ENCODE measurements at regions not wholly inside any gene's neighbourhood (a gene's known extent, or its start where the extent isn't known, plus 50 kb on each side); places are given as distances from the start of the nearest gene placed in this dataset.

DNA sequence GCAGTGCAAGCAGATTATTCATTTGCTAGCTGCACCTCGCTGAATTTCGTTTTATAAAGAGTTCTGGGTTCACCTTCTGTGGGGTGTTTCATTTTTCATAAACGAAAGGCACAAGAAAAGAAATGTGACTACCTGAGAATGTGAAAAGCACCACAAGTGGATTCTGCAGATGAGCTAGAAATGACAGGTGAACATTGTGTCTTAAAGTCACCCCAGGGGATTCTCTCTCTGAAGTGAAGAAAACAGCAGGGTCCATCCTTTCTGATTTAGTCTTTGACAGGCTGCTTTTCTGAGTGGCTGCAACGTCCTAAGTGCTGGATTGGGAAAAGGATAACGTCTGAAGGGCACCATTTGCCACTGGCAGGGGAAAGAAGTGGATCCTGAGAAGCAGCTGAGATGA, 469.3 kb downstream of the SPATA31D1 start:
- Histone ChIP-seq H3K27me3 (ENCODE audit: insufficient read depth, low read length, poor library complexity, severe bottlenecking) (no peaks in the 10 kb centered on the region), H3K4me2 (ENCODE audit: low read depth, low read length, poor library complexity, severe bottlenecking) (no peak overlapping the region), H3F3A (ENCODE audit: low read depth) (no peaks in the 10 kb centered on the region), H3K4me1 (ENCODE audit: insufficient read depth, low read length, poor library complexity, severe bottlenecking) (no peaks in the 10 kb centered on the region), H3K9me3 (ENCODE audit: insufficient read depth, low read depth, low read length) (no peaks in the 10 kb centered on the region), H3K9ac (ENCODE audit: low read depth, low read length, poor library complexity, severe bottlenecking) (no peak overlapping the region), H3K79me2 (ENCODE audit: insufficient read depth, low read length) (no peaks in the 10 kb centered on the region), H3K4me3 (ENCODE audit: low read length, poor library complexity, severe bottlenecking) (no peak overlapping the region), H2AFZ (ENCODE audit: low read length) (no peak overlapping the region), H3K9me2 (replicated peaks; ENCODE audit: low read depth, low read length) (no peaks in the 10 kb centered on the region), H4K20me1 (ENCODE audit: insufficient read depth, low read length, poor library complexity, severe bottlenecking) (no peaks in the 10 kb centered on the region), H3K36me3 (ENCODE audit: insufficient read depth, low read length) (no peaks in the 10 kb centered on the region)
- TF ChIP-seq CTCF (conservative IDR thresholded peaks at IDR 0.05; ENCODE audit: low read length) (no peak), EZH2phosphoT487 (IDR thresholded peaks at IDR 0.05; ENCODE audit: borderline replicate concordance) (no peak)

GRCh38 chr9:82458296-82458695, 469.7 kb downstream of the SPATA31D1 start:
- no peak overlapping the region for H2AFZ ChIP-seq (ENCODE audit: low read length)
- H3K36me3 ChIP-seq (ENCODE audit: insufficient read depth, low read length) = no peaks in the 10 kb centered on the region

DNA sequence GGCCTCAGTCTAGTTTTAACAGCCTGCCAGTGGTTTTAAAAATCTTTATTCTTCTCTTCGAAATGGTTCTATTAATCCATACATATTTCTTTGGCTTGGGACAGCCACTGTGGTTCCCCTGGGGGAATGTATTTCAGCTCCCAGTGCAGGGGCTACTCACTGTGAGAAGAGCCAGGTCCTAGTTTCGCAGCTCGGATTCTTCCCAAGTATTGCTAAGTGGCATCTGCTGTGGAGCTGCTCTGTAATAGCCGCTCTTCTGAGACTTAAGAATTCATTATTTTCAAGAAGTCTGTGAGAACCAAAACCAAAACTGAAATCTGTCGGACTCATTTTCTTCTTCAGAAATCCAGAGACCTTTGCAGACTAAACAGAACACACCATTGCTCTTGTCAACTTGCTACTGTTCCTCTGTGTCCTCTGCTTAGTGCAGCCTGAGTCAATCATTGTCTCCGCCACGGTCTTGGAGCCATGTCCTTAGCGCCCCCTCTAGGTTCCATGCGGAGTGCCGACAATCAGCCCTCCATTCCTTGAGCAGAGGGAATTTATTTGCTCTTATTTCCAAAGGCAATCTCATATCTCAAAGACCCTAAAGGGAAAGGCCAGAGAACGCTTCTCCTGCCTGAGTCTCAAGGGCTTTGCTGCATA, 478.2 kb downstream of the SPATA31D1 start:
- Histone ChIP-seq H3K9ac (ENCODE audit: low read depth, low read length, poor library complexity, severe bottlenecking) (no peak overlapping the region), H2AFZ (ENCODE audit: low read length) (no peak overlapping the region), H3K4me3 (ENCODE audit: low read length, poor library complexity, severe bottlenecking) (no peak overlapping the region)

More at GRCh38 chr9:82458296-82458695, 469.7 kb downstream of the SPATA31D1 start:
- H3K79me2 ChIP-seq (ENCODE audit: insufficient read depth, low read length) = no peaks in the 10 kb centered on the region
- H3K4me3 ChIP-seq (ENCODE audit: low read length, poor library complexity, severe bottlenecking) = no peak overlapping the region
- no peaks in the 10 kb centered on the region for H3K4me1 ChIP-seq (ENCODE audit: insufficient read depth, low read length, poor library complexity, severe bottlenecking)
- no peak overlapping the region for H3K4me2 ChIP-seq (ENCODE audit: low read depth, low read length, poor library complexity, severe bottlenecking)
- no peaks in the 10 kb centered on the region for H4K20me1 ChIP-seq (ENCODE audit: insufficient read depth, low read length, poor library complexity, severe bottlenecking)
- H3K9ac ChIP-seq (ENCODE audit: low read depth, low read length, poor library complexity, severe bottlenecking) = no peak overlapping the region
- no peaks in the 10 kb centered on the region for H3K27me3 ChIP-seq (ENCODE audit: insufficient read depth, low read length, poor library complexity, severe bottlenecking)
- no peaks in the 10 kb centered on the region for H3K9me3 ChIP-seq (ENCODE audit: insufficient read depth, low read depth, low read length)
- no peaks in the 10 kb centered on the region for H3F3A ChIP-seq (ENCODE audit: low read depth)
- no peaks in the 10 kb centered on the region for H3K9me2 ChIP-seq (replicated peaks; ENCODE audit: low read depth, low read length)
- TF ChIP-seq EZH2phosphoT487 (IDR thresholded peaks at IDR 0.05; ENCODE audit: borderline replicate concordance) = no peak
- no peak for TF ChIP-seq CTCF (conservative IDR thresholded peaks at IDR 0.05; ENCODE audit: low read length)

More for the DNA sequence above, 478.2 kb downstream of the SPATA31D1 start:
- H3F3A ChIP-seq (ENCODE audit: low read depth) = no peaks in the 10 kb centered on the region
- no peaks in the 10 kb centered on the region for H3K27me3 ChIP-seq (ENCODE audit: insufficient read depth, low read length, poor library complexity, severe bottlenecking)
- H3K9me3 ChIP-seq (ENCODE audit: insufficient read depth, low read depth, low read length) = no peaks in the 10 kb centered on the region
- TF ChIP-seq EZH2phosphoT487 (IDR thresholded peaks at IDR 0.05; ENCODE audit: borderline replicate concordance) = no peak
- TF ChIP-seq CTCF (conservative IDR thresholded peaks at IDR 0.05; ENCODE audit: low read length) = peak; percentile 59
- H3K4me1 ChIP-seq (ENCODE audit: insufficient read depth, low read length, poor library complexity, severe bottlenecking) = no peaks in the 10 kb centered on the region
- H3K9me2 ChIP-seq (replicated peaks; ENCODE audit: low read depth, low read length) = no peaks in the 10 kb centered on the region
- H3K79me2 ChIP-seq (ENCODE audit: insufficient read depth, low read length) = no peaks in the 10 kb centered on the region
- H3K4me2 ChIP-seq (ENCODE audit: low read depth, low read length, poor library complexity, severe bottlenecking) = no peak overlapping the region
- no peaks in the 10 kb centered on the region for H4K20me1 ChIP-seq (ENCODE audit: insufficient read depth, low read length, poor library complexity, severe bottlenecking)
- H3K36me3 ChIP-seq (ENCODE audit: insufficient read depth, low read length) = no peaks in the 10 kb centered on the region

All from Loucy (cell line).